Thymus (tissue), 11 donors: ENCODE measurements at regions not wholly inside any gene's neighbourhood (a gene's known extent, or its start where the extent isn't known, plus 50 kb on each side); places are given as distances from the start of the nearest gene placed in this dataset.
A peak's percentile ranks its signal among the peaks of the same experiment; 100 is the strongest.
"Not testable (repeated sequence)": the region's sequence is repeated elsewhere in the genome, so short reads cannot be mapped to it uniquely, and the experiment has no call there.

Experiments used
- DNase-seq, 9 donors: peaks; one replicate each; pipeline ENCODE4 v3.0.0-alpha.2; 2013; ENCODE audit warnings: low spot score in 9 of 9, low read depth in 6 of 9, missing footprints in 1 of 9
- H3K27ac ChIP-seq, 2 donors: one replicate each; pipeline ENCODE4 v1.5.1; 2013; ENCODE audit warnings: control low read depth in 1 of 2, low read depth in 1 of 2, low read length in 1 of 2, mild to moderate bottlenecking in 1 of 2, moderate library complexity in 1 of 2
- H3K27me3 ChIP-seq, 2 donors: one replicate each; pipeline ENCODE4 v1.5.1; 2013; ENCODE audit warnings: low read length in 1 of 2; ENCODE audit not compliant: control insufficient read depth in 2 of 2, insufficient read depth in 1 of 2
- H3K36me3 ChIP-seq, 2 donors: one replicate each; pipeline ENCODE4 v1.5.1; 2013; ENCODE audit warnings: low read length in 1 of 2, mild to moderate bottlenecking in 1 of 2, moderate library complexity in 1 of 2; ENCODE audit not compliant: control insufficient read depth in 2 of 2, insufficient read depth in 2 of 2
- H3K4me1 ChIP-seq, 2 donors: one replicate each; pipeline ENCODE4 v1.5.1; 2013; ENCODE audit warnings: low read length in 2 of 2; ENCODE audit not compliant: control insufficient read depth in 2 of 2, insufficient read depth in 2 of 2
- H3K4me3 ChIP-seq, 2 donors: one replicate each; pipeline ENCODE4 v1.5.1; 2013; ENCODE audit warnings: low read length in 2 of 2, control low read depth in 1 of 2, mild to moderate bottlenecking in 1 of 2
- H3K9me3 ChIP-seq, 2 donors: one replicate each; pipeline ENCODE4 v1.5.1; 2013; ENCODE audit warnings: low read length in 1 of 2, mild to moderate bottlenecking in 1 of 2; ENCODE audit not compliant: control insufficient read depth in 2 of 2, insufficient read depth in 1 of 2
- WGBS: extraction: QIAGEN DNeasy Blood & Tissue Kit; methylation state at CpG from one replicate; pipeline ENCODE4 v1.1.7; 2013; 5-methylcytosine and 5-hydroxymethylcytosine counted together
- donor health status: healthy.

- WGBS = 28% methylated on average over 8 of the region's 8 CpGs
These were observed 248.7 kb downstream of the RNF152 start for GRCh38 chr18:61643884-61644647.

GRCh38 chr18:61639886-61640285 is 252.9 kb downstream of the RNF152 start:
- DNase-seq = no peak
- Histone ChIP-seq H3K27ac (no peak overlapping the region), H3K27me3 (no peaks in the 10 kb centered on the region), H3K9me3 (no peaks in the 10 kb centered on the region), H3K4me3 (no peak overlapping the region), H3K36me3 (no peaks in the 10 kb centered on the region), H3K4me1 (no peaks in the 10 kb centered on the region)
- 95% methylated on average over 2 of the region's 2 CpGs for WGBS

More at GRCh38 chr18:61643884-61644647, 248.7 kb downstream of the RNF152 start:
- no peaks in the 10 kb centered on the region for H3K36me3 ChIP-seq
- H3K27me3 ChIP-seq = no peaks in the 10 kb centered on the region
- no peaks in the 10 kb centered on the region for H3K4me1 ChIP-seq
- H3K9me3 ChIP-seq = no peaks in the 10 kb centered on the region
- no peak overlapping the region for H3K27ac ChIP-seq
- no peak for DNase-seq
- no peak overlapping the region for H3K4me3 ChIP-seq

- H3K27ac ChIP-seq = no peak overlapping the region
- no peaks in the 10 kb centered on the region for H3K9me3 ChIP-seq
- H3K4me3 ChIP-seq = no peak overlapping the region
- WGBS = 88% methylated on average over 4 of the region's 4 CpGs
- H3K4me1 ChIP-seq = no peaks in the 10 kb centered on the region
- no peak for DNase-seq
- H3K27me3 ChIP-seq = no peaks in the 10 kb centered on the region
- H3K36me3 ChIP-seq = no peaks in the 10 kb centered on the region
These were observed 254.8 kb downstream of the RNF152 start for GRCh38 chr18:61637905-61638595.

GRCh38 chr18:61637319-61637718 is 255.5 kb downstream of the RNF152 start:
- whole genome bisulfite sequencing = 96% methylated on average over 8 of the region's 8 CpGs
- H3K4me1 ChIP-seq = no peaks in the 10 kb centered on the region
- no peak overlapping the region for H3K4me3 ChIP-seq
- no peak overlapping the region for H3K27ac ChIP-seq
- H3K36me3 ChIP-seq = no peaks in the 10 kb centered on the region
- H3K27me3 ChIP-seq = no peaks in the 10 kb centered on the region
- no peaks in the 10 kb centered on the region for H3K9me3 ChIP-seq
- no peak for DNase-seq

- Histone ChIP-seq H3K36me3 (no peaks in the 10 kb centered on the region), H3K4me3 (no peak overlapping the region), H3K27ac (no peak overlapping the region), H3K4me1 (no peaks in the 10 kb centered on the region), H3K27me3 (no peaks in the 10 kb centered on the region), H3K9me3 (no peaks in the 10 kb centered on the region)
- 31% methylated on average over 7 of the region's 7 CpGs for WGBS
- DNase-seq = peak in 8 of 9 donors; percentile 4 to 55 (median 12)
These were observed 256.8 kb downstream of the RNF152 start for GRCh38 chr18:61635901-61636528.

- H3K9me3 ChIP-seq = no peaks in the 10 kb centered on the region
- H3K27me3 ChIP-seq = no peaks in the 10 kb centered on the region
- H3K4me3 ChIP-seq = no peak overlapping the region
- no peak for DNase-seq
- 44% methylated on average over 3 of the region's 3 CpGs for WGBS
- no peak overlapping the region for H3K27ac ChIP-seq
- no peaks in the 10 kb centered on the region for H3K36me3 ChIP-seq
- H3K4me1 ChIP-seq = no peaks in the 10 kb centered on the region
These were observed 264.7 kb downstream of the RNF152 start for GRCh38 chr18:61628085-61628484.

GRCh38 chr18:61624631-61625030 is 268.2 kb downstream of the RNF152 start:
- not testable (repeated sequence) for H3K9me3 ChIP-seq, H3K36me3 ChIP-seq, H3K4me1 ChIP-seq, DNase-seq, H3K27ac ChIP-seq, H3K27me3 ChIP-seq, H3K4me3 ChIP-seq
- WGBS = 92% methylated on average over 3 of the region's 3 CpGs

- 89% methylated on average over 1 of the region's 1 CpG for WGBS
These were observed 273.0 kb downstream of the RNF152 start for GRCh38 chr18:61619783-61620182.

GRCh38 chr18:61618816-61619215 is 274.0 kb downstream of the RNF152 start:
- no peaks in the 10 kb centered on the region for H3K9me3 ChIP-seq
- no peaks in the 10 kb centered on the region for H3K36me3 ChIP-seq
- no peak for DNase-seq
- no peak overlapping the region for H3K27ac ChIP-seq
- 95% methylated on average over 3 of the region's 3 CpGs for WGBS
- H3K27me3 ChIP-seq = no peaks in the 10 kb centered on the region
- H3K4me3 ChIP-seq = no peak overlapping the region
- H3K4me1 ChIP-seq = no peaks in the 10 kb centered on the region

More at GRCh38 chr18:61619783-61620182, 273.0 kb downstream of the RNF152 start:
- Histone ChIP-seq H3K4me1 (no peaks in the 10 kb centered on the region), H3K36me3 (no peaks in the 10 kb centered on the region), H3K9me3 (no peaks in the 10 kb centered on the region), H3K27me3 (no peaks in the 10 kb centered on the region), H3K4me3 (no peak overlapping the region), H3K27ac (no peak overlapping the region)
- DNase-seq = no peak
